ENCODE measurements at regions not wholly inside any gene's neighbourhood (a gene's known extent, or its start where the extent isn't known, plus 50 kb on each side); places are given as distances from the start of the nearest gene placed in this dataset.

DNA sequence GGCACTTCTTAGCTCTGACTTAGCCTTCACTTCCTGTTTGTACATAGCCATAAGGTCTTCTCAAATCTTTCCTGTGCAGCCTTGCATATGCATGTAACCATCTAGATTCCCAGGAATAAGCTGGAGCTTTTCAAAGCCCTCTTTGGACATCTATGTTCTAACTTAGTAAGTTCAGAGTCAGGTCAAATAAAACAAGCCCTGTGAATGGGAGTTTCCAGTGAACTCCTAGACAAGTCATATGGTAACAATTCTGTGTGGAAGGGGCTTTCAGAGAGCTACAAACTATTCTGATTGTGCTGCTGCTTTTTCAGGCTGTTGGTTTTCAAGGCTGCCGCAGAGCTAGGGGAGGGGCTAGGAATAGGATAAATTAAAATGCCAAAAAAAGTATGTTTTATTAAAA is 208.4 kb upstream of the AKR1E2 start:
- Histone ChIP-seq H3K27me3 (ENCODE audit: insufficient read depth, poor library complexity, severe bottlenecking) (no peaks in the 10 kb centered on the region), H3K4me3 (replicated peaks; ENCODE audit: insufficient read depth, low read length) (no peak overlapping the region), H3K27ac (replicated peaks) (no peak overlapping the region)
- no peak for DNase-seq (ENCODE audit: low read depth in 1 of 2, low spot score in 1 of 2)
- TF ChIP-seq, protein P1, sequence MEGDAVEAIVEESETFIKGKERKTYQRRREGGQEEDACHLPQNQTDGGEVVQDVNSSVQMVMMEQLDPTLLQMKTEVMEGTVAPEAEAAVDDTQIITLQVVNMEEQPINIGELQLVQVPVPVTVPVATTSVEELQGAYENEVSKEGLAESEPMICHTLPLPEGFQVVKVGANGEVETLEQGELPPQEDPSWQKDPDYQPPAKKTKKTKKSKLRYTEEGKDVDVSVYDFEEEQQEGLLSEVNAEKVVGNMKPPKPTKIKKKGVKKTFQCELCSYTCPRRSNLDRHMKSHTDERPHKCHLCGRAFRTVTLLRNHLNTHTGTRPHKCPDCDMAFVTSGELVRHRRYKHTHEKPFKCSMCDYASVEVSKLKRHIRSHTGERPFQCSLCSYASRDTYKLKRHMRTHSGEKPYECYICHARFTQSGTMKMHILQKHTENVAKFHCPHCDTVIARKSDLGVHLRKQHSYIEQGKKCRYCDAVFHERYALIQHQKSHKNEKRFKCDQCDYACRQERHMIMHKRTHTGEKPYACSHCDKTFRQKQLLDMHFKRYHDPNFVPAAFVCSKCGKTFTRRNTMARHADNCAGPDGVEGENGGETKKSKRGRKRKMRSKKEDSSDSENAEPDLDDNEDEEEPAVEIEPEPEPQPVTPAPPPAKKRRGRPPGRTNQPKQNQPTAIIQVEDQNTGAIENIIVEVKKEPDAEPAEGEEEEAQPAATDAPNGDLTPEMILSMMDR (IDR thresholded peaks at IDR 0.05; ENCODE audit: insufficient read depth, low read length), result no peak
- no peak for TF ChIP-seq POLR2AphosphoS5 (IDR thresholded peaks at IDR 0.05; ENCODE audit: low read depth)
- TF ChIP-seq, protein P2, sequence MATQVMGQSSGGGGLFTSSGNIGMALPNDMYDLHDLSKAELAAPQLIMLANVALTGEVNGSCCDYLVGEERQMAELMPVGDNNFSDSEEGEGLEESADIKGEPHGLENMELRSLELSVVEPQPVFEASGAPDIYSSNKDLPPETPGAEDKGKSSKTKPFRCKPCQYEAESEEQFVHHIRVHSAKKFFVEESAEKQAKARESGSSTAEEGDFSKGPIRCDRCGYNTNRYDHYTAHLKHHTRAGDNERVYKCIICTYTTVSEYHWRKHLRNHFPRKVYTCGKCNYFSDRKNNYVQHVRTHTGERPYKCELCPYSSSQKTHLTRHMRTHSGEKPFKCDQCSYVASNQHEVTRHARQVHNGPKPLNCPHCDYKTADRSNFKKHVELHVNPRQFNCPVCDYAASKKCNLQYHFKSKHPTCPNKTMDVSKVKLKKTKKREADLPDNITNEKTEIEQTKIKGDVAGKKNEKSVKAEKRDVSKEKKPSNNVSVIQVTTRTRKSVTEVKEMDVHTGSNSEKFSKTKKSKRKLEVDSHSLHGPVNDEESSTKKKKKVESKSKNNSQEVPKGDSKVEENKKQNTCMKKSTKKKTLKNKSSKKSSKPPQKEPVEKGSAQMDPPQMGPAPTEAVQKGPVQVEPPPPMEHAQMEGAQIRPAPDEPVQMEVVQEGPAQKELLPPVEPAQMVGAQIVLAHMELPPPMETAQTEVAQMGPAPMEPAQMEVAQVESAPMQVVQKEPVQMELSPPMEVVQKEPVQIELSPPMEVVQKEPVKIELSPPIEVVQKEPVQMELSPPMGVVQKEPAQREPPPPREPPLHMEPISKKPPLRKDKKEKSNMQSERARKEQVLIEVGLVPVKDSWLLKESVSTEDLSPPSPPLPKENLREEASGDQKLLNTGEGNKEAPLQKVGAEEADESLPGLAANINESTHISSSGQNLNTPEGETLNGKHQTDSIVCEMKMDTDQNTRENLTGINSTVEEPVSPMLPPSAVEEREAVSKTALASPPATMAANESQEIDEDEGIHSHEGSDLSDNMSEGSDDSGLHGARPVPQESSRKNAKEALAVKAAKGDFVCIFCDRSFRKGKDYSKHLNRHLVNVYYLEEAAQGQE (IDR thresholded peaks at IDR 0.05; ENCODE audit: insufficient replicate concordance, low read depth), result no peak

DNA sequence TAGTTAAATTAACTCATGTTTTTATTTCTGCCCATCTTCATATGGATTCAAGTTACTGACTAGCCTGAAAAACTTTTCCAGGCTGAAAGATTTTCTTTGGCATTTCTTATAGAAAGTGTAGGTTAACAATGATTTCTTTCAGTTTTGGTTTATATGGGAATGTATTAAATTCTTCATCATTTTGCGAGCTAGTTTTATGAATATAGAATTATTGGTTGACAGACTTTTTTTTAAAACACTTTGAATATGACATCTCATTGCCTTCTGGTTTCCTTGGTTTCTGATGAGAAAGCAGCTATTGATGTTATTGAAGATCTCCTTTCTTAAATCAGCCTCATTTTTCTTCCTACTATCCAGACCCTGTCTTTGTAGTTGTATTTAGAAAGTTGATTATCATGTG is 211.0 kb upstream of the AKR1E2 start:
- H3K27me3 ChIP-seq (ENCODE audit: insufficient read depth, poor library complexity, severe bottlenecking), result no peaks in the 10 kb centered on the region
- no peak for TF ChIP-seq SPI1 (IDR thresholded peaks at IDR 0.05; ENCODE audit: borderline replicate concordance, low read depth)
- no peak for TF ChIP-seq POLR2AphosphoS5 (IDR thresholded peaks at IDR 0.05; ENCODE audit: low read depth)
- TF ChIP-seq, protein P1 (IDR thresholded peaks at IDR 0.05; ENCODE audit: insufficient read depth, low read length), result no peak
- TF ChIP-seq GABPA (IDR thresholded peaks at IDR 0.05; ENCODE audit: low read depth), result no peak
- TF ChIP-seq, protein P2 (IDR thresholded peaks at IDR 0.05; ENCODE audit: insufficient replicate concordance, low read depth), result no peak
- no peak overlapping the region for H3K27ac ChIP-seq (replicated peaks)
- no peak overlapping the region for H3K4me3 ChIP-seq (replicated peaks; ENCODE audit: insufficient read depth, low read length)
- no peak for DNase-seq (ENCODE audit: low read depth in 1 of 2, low spot score in 1 of 2)

DNA sequence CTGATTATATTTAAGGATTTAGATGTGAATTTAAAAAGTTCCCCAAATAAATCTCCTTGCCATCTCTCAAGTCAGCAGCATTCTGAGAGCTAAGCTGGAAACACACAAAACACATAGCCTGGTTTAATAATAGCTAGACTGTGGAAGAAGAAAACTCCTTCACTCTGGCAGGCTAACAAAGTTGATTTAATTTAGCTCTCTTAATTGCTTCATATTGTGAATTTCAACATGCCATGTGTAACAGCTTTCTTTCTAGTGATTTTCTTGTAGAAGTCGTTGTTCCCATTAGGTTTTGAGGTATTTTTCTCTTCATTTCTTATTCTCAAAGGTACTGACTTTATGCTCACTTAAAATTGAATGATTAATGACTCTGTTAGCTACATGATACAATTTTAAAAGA is 216.8 kb upstream of the AKR1E2 start:
- TF ChIP-seq GABPA (IDR thresholded peaks at IDR 0.05; ENCODE audit: low read depth), result no peak
- no peak for TF ChIP-seq POLR2AphosphoS5 (IDR thresholded peaks at IDR 0.05; ENCODE audit: low read depth)
- TF ChIP-seq, protein P1 (IDR thresholded peaks at IDR 0.05; ENCODE audit: insufficient read depth, low read length), result no peak
- TF ChIP-seq SPI1 (IDR thresholded peaks at IDR 0.05; ENCODE audit: borderline replicate concordance, low read depth), result no peak
- TF ChIP-seq, protein P2 (IDR thresholded peaks at IDR 0.05; ENCODE audit: insufficient replicate concordance, low read depth), result no peak
- H3K27ac ChIP-seq (replicated peaks), result no peak overlapping the region
- H3K27me3 ChIP-seq (ENCODE audit: insufficient read depth, poor library complexity, severe bottlenecking), result no peaks in the 10 kb centered on the region
- no peak overlapping the region for H3K4me3 ChIP-seq (replicated peaks; ENCODE audit: insufficient read depth, low read length)
- no peak for DNase-seq (ENCODE audit: low read depth in 1 of 2, low spot score in 1 of 2)
